ENCODE measurements at regions not wholly inside any gene's neighbourhood (a gene's known extent, or its start where the extent isn't known, plus 50 kb on each side); places are given as distances from the start of the nearest gene placed in this dataset.
A peak's percentile ranks its signal among the peaks of the same experiment; 100 is the strongest.
"Not testable (repeated sequence)": the region's sequence is repeated elsewhere in the genome, so short reads cannot be mapped to it uniquely, and the experiment has no call there.

DNA sequence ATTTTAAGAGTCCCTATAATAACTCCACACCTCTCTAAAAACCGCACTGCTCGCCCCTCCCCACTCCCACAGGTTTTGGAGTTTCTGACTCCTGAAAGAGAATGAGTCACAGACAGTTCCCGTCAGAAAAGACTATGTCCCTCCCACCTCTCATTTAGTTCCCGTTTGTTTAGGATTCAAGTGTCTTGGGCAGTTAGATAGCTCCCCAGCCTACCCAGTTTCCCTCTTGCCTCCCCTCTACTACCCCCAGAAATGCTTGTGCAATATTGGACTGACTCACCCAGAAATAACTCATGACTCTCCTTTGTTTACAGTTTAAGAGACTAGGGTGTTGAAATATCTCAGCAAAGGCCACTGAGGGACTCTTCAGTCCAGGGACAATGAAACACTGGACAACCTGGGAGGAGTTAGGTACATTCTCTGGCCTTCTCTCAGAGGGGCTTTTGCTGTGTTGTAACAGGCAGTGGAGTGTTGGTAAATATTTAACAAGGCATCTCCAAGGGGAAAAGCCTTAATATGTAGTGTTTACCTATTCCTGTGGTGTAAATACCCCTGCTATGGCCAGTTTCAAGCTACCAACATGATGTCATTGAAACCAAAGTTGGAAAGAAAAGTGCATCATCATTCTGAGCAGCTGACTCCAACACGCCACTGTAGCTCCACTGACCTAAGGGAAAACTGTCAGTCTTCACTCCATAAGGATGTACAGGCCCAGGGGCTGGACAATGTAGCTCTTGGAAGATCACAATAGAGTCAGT is 96.1 kb upstream of the CHD2 start:
- H3K27ac Mint-ChIP-seq, result peak overlapping the region; percentile 84
- H3K27me3 Mint-ChIP-seq, result no peaks in the 10 kb centered on the region
- intact Hi-C loops (cut with micrococcal nuclease), result no loop called here
- H3K4me1 Mint-ChIP-seq (ENCODE audit: low read depth), result peaks cover 24% of the 10 kb centered on the region
- TF ChIP-seq, protein P1, sequence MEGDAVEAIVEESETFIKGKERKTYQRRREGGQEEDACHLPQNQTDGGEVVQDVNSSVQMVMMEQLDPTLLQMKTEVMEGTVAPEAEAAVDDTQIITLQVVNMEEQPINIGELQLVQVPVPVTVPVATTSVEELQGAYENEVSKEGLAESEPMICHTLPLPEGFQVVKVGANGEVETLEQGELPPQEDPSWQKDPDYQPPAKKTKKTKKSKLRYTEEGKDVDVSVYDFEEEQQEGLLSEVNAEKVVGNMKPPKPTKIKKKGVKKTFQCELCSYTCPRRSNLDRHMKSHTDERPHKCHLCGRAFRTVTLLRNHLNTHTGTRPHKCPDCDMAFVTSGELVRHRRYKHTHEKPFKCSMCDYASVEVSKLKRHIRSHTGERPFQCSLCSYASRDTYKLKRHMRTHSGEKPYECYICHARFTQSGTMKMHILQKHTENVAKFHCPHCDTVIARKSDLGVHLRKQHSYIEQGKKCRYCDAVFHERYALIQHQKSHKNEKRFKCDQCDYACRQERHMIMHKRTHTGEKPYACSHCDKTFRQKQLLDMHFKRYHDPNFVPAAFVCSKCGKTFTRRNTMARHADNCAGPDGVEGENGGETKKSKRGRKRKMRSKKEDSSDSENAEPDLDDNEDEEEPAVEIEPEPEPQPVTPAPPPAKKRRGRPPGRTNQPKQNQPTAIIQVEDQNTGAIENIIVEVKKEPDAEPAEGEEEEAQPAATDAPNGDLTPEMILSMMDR (IDR thresholded peaks at IDR 0.05), result no peak
- ChIA-PET POLR2A (interaction anchor here (1.1 to 1.5 kb wide), 5 partner anchors 19 to 112 kb away, joined by 3 to 9 read pairs (median 4); no protein-coding TSS in a partner anchor), CTCF (interaction anchor here (1.0 to 1.5 kb wide), 4 partner anchors 104 to 221 kb away, joined by 3 to 5 read pairs (median 4); no protein-coding TSS in a partner anchor)
- ATAC-seq (peak; percentile 72), DNase-seq (peak; percentile 74)
- no peaks in the 10 kb centered on the region for H3K9me3 Mint-ChIP-seq
- peaks cover 8% of the 10 kb centered on the region for H3K36me3 Mint-ChIP-seq (ENCODE audit: low read depth)
- H3K4me3 Mint-ChIP-seq, result no peak overlapping the region

DNA sequence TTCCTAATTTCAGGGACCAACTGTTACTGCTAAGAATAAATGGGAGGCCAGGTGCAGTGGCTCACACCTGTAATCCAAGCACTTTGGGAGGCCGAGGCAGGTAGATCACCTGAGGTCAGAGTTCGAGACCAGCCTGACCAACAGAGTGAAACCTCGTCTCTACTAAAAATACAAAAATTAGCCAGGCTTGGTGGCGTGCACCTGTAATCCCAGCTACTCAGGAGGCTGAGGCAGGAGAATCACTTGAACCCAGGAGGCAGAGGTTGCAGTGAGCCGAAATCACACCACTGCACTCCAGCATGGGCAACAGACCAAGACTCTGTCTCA is 95.6 kb upstream of the CHD2 start:
- H3K27me3 Mint-ChIP-seq; DNase-seq; ATAC-seq; H3K36me3 Mint-ChIP-seq (ENCODE audit: low read depth); H3K27ac Mint-ChIP-seq; intact Hi-C loops (cut with micrococcal nuclease); H3K4me3 Mint-ChIP-seq; H3K9me3 Mint-ChIP-seq: not testable (repeated sequence)
- POLR2A ChIA-PET, result interaction anchor here (1.3 to 1.5 kb wide), 3 partner anchors 27 to 112 kb away, joined by 3 to 9 read pairs (median 4); no protein-coding TSS in a partner anchor
- CTCF ChIA-PET, result interaction anchor here (1.0 to 1.5 kb wide), 3 partner anchors 103 to 220 kb away, joined by 3 to 5 read pairs (median 4); no protein-coding TSS in a partner anchor
- H3K4me1 Mint-ChIP-seq (ENCODE audit: low read depth), result peaks cover 24% of the 10 kb centered on the region

DNA sequence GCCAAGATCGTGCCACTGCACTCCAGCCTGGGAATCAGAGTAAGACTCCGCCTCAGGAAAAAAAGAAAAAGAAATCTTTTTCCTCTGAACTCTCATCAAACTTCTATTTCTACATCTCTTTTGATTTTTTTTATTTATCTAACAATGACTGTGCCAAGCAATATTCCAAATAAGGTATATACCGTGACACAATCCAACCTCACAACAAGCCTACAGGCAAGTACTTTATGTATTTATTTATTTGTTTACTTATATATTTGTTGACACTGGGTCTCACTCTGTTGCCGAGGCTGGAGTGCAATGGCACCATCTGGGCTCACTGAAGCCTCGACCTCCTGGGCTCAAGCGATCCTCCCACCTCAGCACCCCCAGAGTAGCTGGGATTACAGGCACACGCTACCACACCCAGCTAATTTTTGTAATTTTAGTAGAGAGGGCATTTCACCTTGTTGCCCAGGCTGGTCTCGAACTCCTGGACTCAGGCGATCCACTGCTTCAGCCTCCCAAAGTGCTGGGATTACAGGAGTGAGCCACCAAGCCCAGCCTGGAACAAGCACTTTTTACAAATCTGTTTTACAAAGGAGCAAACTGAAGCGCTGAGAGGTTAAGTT is 94.9 kb upstream of the CHD2 start:
- ChIA-PET CTCF (interaction anchor here (0.8 to 1.5 kb wide), 8 partner anchors 8 to 116 kb away, joined by 3 to 10 read pairs (median 3); no protein-coding TSS in a partner anchor), POLR2A (interaction anchor here (0.9 to 1.5 kb wide), 4 partner anchors 27 to 98 kb away, joined by 3 to 8 read pairs (median 4); no protein-coding TSS in a partner anchor)
- no peak overlapping the region for H3K27ac Mint-ChIP-seq
- TF ChIP-seq, protein P1 (IDR thresholded peaks at IDR 0.05), result no peak
- no peaks in the 10 kb centered on the region for H3K9me3 Mint-ChIP-seq
- H3K4me3 Mint-ChIP-seq, result no peak overlapping the region
- H3K27me3 Mint-ChIP-seq, result no peaks in the 10 kb centered on the region
- peaks cover 8% of the 10 kb centered on the region for H3K36me3 Mint-ChIP-seq (ENCODE audit: low read depth)
- no peak for ATAC-seq
- H3K4me1 Mint-ChIP-seq (ENCODE audit: low read depth), result peaks cover 24% of the 10 kb centered on the region
- no peak for DNase-seq
- intact Hi-C loops (cut with micrococcal nuclease), result no loop called here

DNA sequence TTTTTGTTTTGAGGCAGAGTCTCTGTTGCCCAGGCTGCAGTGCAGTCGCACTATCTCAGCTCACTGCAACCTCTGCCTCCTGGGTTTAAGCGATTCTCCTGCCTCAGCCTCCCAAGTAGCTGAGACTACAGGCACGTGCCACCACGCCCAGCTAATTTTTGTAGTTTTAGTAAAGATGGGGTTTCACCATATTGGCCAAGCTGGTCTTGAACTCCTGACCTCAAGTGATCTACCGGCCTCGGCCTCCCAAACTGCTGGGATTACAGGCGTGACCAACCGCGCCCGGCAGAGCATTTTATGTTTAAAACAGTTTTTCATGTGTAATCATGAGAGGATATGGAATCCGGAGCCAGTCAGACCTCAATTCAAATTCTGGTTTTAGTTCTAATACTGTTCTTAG is 94.0 kb upstream of the CHD2 start:
- Mint-ChIP-seq H3K27ac (peak overlapping the region; percentile 12), H3K4me1 (ENCODE audit: low read depth) (peaks cover 30% of the 10 kb centered on the region), H3K4me3 (peak overlapping the region; percentile 37)
- H3K9me3 Mint-ChIP-seq; H3K36me3 Mint-ChIP-seq (ENCODE audit: low read depth); DNase-seq; intact Hi-C loops (cut with micrococcal nuclease); ATAC-seq; H3K27me3 Mint-ChIP-seq: not testable (repeated sequence)
- POLR2A ChIA-PET, result interaction anchor here (0.7 to 1.0 kb wide), 4 partner anchors 77 to 102 kb away, joined by 3 to 8 read pairs (median 4); no protein-coding TSS in a partner anchor
- CTCF ChIA-PET, result interaction anchor here (0.8 to 1.5 kb wide), 7 partner anchors 9 to 115 kb away, joined by 3 to 10 read pairs (median 3); no protein-coding TSS in a partner anchor

DNA sequence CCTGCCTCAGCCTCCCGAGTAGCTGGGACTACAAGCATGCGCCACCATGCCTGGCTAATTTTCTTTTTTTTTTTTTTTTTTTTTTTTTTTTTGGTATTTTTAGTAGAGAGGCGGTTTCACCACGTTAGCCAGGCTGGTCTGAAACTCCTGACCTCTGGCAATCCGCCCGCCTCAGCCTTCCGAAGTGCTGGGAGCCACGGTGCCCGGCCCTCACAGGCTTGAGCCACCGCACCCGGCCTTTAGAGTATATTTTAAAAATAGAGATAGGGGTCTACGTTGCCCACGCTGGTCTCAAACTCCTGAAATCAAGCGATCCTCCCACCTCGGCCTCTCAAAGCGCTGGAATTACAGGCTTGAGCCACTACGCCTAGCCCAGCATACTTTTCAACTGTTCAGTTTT is 93.4 kb upstream of the CHD2 start:
- ChIA-PET POLR2A (interaction anchor here (0.7 to 6.3 kb wide), 3 partner anchors 78 to 114 kb away, joined by 3 to 226 read pairs (median 29); no protein-coding TSS in a partner anchor), CTCF (interaction anchor here (0.6 to 5.1 kb wide), 4 partner anchors 9 to 420 kb away, joined by 4 to 36 read pairs (median 19); no protein-coding TSS in a partner anchor)
- ATAC-seq, result no peak
- H3K4me1 Mint-ChIP-seq (ENCODE audit: low read depth), result peaks cover 36% of the 10 kb centered on the region
- no peak for DNase-seq
- no peaks in the 10 kb centered on the region for H3K9me3 Mint-ChIP-seq
- H3K36me3 Mint-ChIP-seq (ENCODE audit: low read depth), result peaks cover 8% of the 10 kb centered on the region
- TF ChIP-seq, protein P1 (IDR thresholded peaks at IDR 0.05), result no peak
- H3K27me3 Mint-ChIP-seq, result no peaks in the 10 kb centered on the region
- no peak overlapping the region for H3K27ac Mint-ChIP-seq
- H3K4me3 Mint-ChIP-seq, result no peak overlapping the region
- intact Hi-C loops (cut with micrococcal nuclease), result no loop called here
